ENCODE measurements at regions not wholly inside any gene's neighbourhood (a gene's known extent, or its start where the extent isn't known, plus 50 kb on each side); places are given as distances from the start of the nearest gene placed in this dataset.
A peak's percentile ranks its signal among the peaks of the same experiment; 100 is the strongest.

GRCh38 chr15:100703032-100703578, 100.7 kb downstream of the ASB7 start:
- no peaks in the 10 kb centered on the region for H3K36me3 ChIP-seq (ENCODE audit: control insufficient read depth, insufficient read depth, low read length)
- no peaks in the 10 kb centered on the region for H3K9me1 ChIP-seq (ENCODE audit: control insufficient read depth, insufficient read depth, low read length)
- in situ Hi-C loops (cut with MboI) (no loop called here), intact Hi-C loops (cut with micrococcal nuclease) (no loop called here)
- no TSS peak for BruUV-seq (replicated peaks)
- no peak overlapping the region for H3K27ac ChIP-seq (ENCODE audit: extremely low read depth, low read depth, low read length)
- DNase-seq (ENCODE audit: extremely low read depth in 1 of 4, low spot score in 3 of 4) (peak; percentile 24 to 73 (median 56)), FAIRE-seq (peak; percentile 37), ATAC-seq (peak; percentile 73)
- no peak overlapping the region for H3K9ac ChIP-seq (ENCODE audit: insufficient read depth in 1 of 2, low read depth in 2 of 2, low read length in 2 of 2)
- no peak overlapping the region for H2AFZ ChIP-seq (ENCODE audit: low read depth, low read length)
- H3K4me1 ChIP-seq (replicated peaks in 1 of 2; ENCODE audit: control insufficient read depth in 2 of 2, insufficient read depth in 2 of 2, low read length in 2 of 2) = no peaks in the 10 kb centered on the region
- TF ChIP-seq ZNF395 (CRISPR knock-in tag; IDR thresholded peaks at IDR 0.05) = no peak
- TF ChIP-seq TOE1 (IDR thresholded peaks at IDR 0.05; ENCODE audit: borderline replicate concordance) = peak; percentile 83; the same call in 1 of the 2 replicates
- no peak for TF ChIP-seq TOE1 (CRISPR knock-in tag; IDR thresholded peaks at IDR 0.05; ENCODE audit: borderline replicate concordance, low read depth)
- peak; percentile 74 for TF ChIP-seq RAD51 (IDR thresholded peaks at IDR 0.05; ENCODE audit: borderline replicate concordance, low read depth)
- TF ChIP-seq TFAP4 (CRISPR knock-in tag; IDR thresholded peaks at IDR 0.05; ENCODE audit: borderline replicate concordance) = no peak
- peak; percentile 48 for TF ChIP-seq USF2 (CRISPR knock-in tag; IDR thresholded peaks at IDR 0.05)
- TF ChIP-seq DDX20 (tag; IDR thresholded peaks at IDR 0.05; ENCODE audit: low read depth) = no peak
- peak; percentile 78 for TF ChIP-seq TFE3 (CRISPR knock-in tag; IDR thresholded peaks at IDR 0.05)
- TF ChIP-seq ZC3H8 (IDR thresholded peaks at IDR 0.05) = no peak
- no peak for TF ChIP-seq SRF (CRISPR knock-in tag; IDR thresholded peaks at IDR 0.05)
- no peak for TF ChIP-seq SMAD4 (CRISPR knock-in tag; conservative IDR thresholded peaks at IDR 0.05)
- POLR2A ChIA-PET = no interaction called here
- H3K79me2 ChIP-seq (ENCODE audit: control insufficient read depth, insufficient read depth, low read length) = no peaks in the 10 kb centered on the region
- 0% methylated on average over 3 of the region's 3 CpGs for WGBS (ENCODE audit: insufficient coverage, low coverage, missing lambda C conversion rate)
- CTCF ChIA-PET (ENCODE audit: low intra/inter-chr PET ratio) = no interaction called here
- H3K27me3 ChIP-seq (ENCODE audit: control insufficient read depth in 2 of 2, insufficient read depth in 2 of 2, low read length in 2 of 2) = peaks cover 0 to 14% of the 10 kb centered on the region in 2 experiments; a peak in 2 of 5 replicates
- H4K20me1 ChIP-seq (replicated peaks; ENCODE audit: control insufficient read depth, insufficient read depth, low read length) = no peaks in the 10 kb centered on the region
- H3K9me3 ChIP-seq (replicated peaks; ENCODE audit: control insufficient read depth, insufficient read depth, low read depth, low read length) = no peaks in the 10 kb centered on the region
- no peak overlapping the region for H3K4me3 ChIP-seq
- H3K4me2 ChIP-seq (ENCODE audit: insufficient read depth, low read length) = no peak overlapping the region

Measured in K562 (cell line).